ENCODE measurements at regions not wholly inside any gene's neighbourhood (a gene's known extent, or its start where the extent isn't known, plus 50 kb on each side); places are given as distances from the start of the nearest gene placed in this dataset.

- no peak overlapping the region for H3K4me2 ChIP-seq
- Mint-ChIP-seq H3K9me3 (no peaks in the 10 kb centered on the region), H3K27ac (no peak overlapping the region)
Observed at GRCh38 chr1:201655243-201655642, 116.3 kb downstream of the NAV1 start.

GRCh38 chr1:201655910-201656309 is 117.0 kb downstream of the NAV1 start:
- TF ChIP-seq EZH2 (IDR thresholded peaks at IDR 0.05) (no peak), CTCF (IDR thresholded peaks at IDR 0.05) (no peak), EZH2phosphoT487 (IDR thresholded peaks at IDR 0.05) (no peak)
- Histone ChIP-seq H3K4me2 (no peak overlapping the region), H3K27ac (no peak overlapping the region), H3K27me3 (peaks cover 15% of the 10 kb centered on the region), H3K4me1 (peaks cover 21% of the 10 kb centered on the region), H3K36me3 (no peaks in the 10 kb centered on the region), H3K4me3 (no peak overlapping the region), H3K9me3 (ENCODE audit: low read depth) (no peaks in the 10 kb centered on the region), H2AFZ (replicated peaks) (no peak overlapping the region), H3K9ac (no peak overlapping the region), H3K79me2 (ENCODE audit: low read depth) (no peaks in the 10 kb centered on the region), H4K20me1 (ENCODE audit: low read depth) (peaks cover 9% of the 10 kb centered on the region), H3F3A (ENCODE audit: low read depth) (no peaks in the 10 kb centered on the region)
- H3K9me3 Mint-ChIP-seq: no peaks in the 10 kb centered on the region
- H3K4me3 Mint-ChIP-seq: no peak overlapping the region
- H3K27ac Mint-ChIP-seq: no peak overlapping the region
- no peak for DNase-seq (ENCODE audit: low spot score)
- peaks cover 56% of the 10 kb centered on the region for H3K4me1 Mint-ChIP-seq
- H3K27me3 Mint-ChIP-seq (ENCODE audit: insufficient read depth, low read depth): peaks cover 4% of the 10 kb centered on the region
- H3K36me3 Mint-ChIP-seq: no peaks in the 10 kb centered on the region

More at GRCh38 chr1:201655243-201655642, 116.3 kb downstream of the NAV1 start:
- Histone ChIP-seq H3K27ac (no peak overlapping the region), H3K9ac (no peak overlapping the region), H2AFZ (replicated peaks) (no peak overlapping the region), H4K20me1 (ENCODE audit: low read depth) (peaks cover 11% of the 10 kb centered on the region), H3K36me3 (no peaks in the 10 kb centered on the region), H3K27me3 (peaks cover 22% of the 10 kb centered on the region), H3K79me2 (ENCODE audit: low read depth) (no peaks in the 10 kb centered on the region), H3F3A (ENCODE audit: low read depth) (peaks cover under 1% of the 10 kb centered on the region), H3K9me3 (ENCODE audit: low read depth) (no peaks in the 10 kb centered on the region), H3K4me3 (no peak overlapping the region), H3K4me1 (peaks cover 28% of the 10 kb centered on the region)
- Mint-ChIP-seq H3K36me3 (no peaks in the 10 kb centered on the region), H3K4me3 (no peak overlapping the region), H3K4me1 (peaks cover 60% of the 10 kb centered on the region), H3K27me3 (ENCODE audit: insufficient read depth, low read depth) (peaks cover 4% of the 10 kb centered on the region)
- TF ChIP-seq CTCF (IDR thresholded peaks at IDR 0.05): peak; percentile 18
- TF ChIP-seq EZH2phosphoT487 (IDR thresholded peaks at IDR 0.05): no peak
- DNase-seq (ENCODE audit: low spot score): peak; percentile 41

GRCh38 chr1:201656311-201657032 is 117.5 kb downstream of the NAV1 start:
- Mint-ChIP-seq H3K4me3 (no peak overlapping the region), H3K27ac (no peak overlapping the region), H3K27me3 (ENCODE audit: insufficient read depth, low read depth) (peaks cover 4% of the 10 kb centered on the region), H3K36me3 (no peaks in the 10 kb centered on the region), H3K9me3 (no peaks in the 10 kb centered on the region), H3K4me1 (peaks cover 55% of the 10 kb centered on the region)
- Histone ChIP-seq H3K9me3 (ENCODE audit: low read depth) (no peaks in the 10 kb centered on the region), H2AFZ (replicated peaks) (no peak overlapping the region), H3K79me2 (ENCODE audit: low read depth) (no peaks in the 10 kb centered on the region), H3F3A (ENCODE audit: low read depth) (peaks cover under 1% of the 10 kb centered on the region), H4K20me1 (ENCODE audit: low read depth) (peaks cover 3% of the 10 kb centered on the region), H3K9ac (no peak overlapping the region), H3K36me3 (no peaks in the 10 kb centered on the region), H3K4me2 (no peak overlapping the region), H3K27ac (no peak overlapping the region), H3K27me3 (peaks cover 9% of the 10 kb centered on the region), H3K4me1 (peaks cover 15% of the 10 kb centered on the region), H3K4me3 (no peak overlapping the region)
- DNase-seq (ENCODE audit: low spot score): no peak
- TF ChIP-seq EZH2phosphoT487 (IDR thresholded peaks at IDR 0.05) (no peak), CTCF (IDR thresholded peaks at IDR 0.05) (no peak), EZH2 (IDR thresholded peaks at IDR 0.05) (no peak)
